Tibial nerve (tissue), 3 donors: ENCODE measurements at regions not wholly inside any gene's neighbourhood (a gene's known extent, or its start where the extent isn't known, plus 50 kb on each side); places are given as distances from the start of the nearest gene placed in this dataset.

Source experiments
- CTCF ChIP-seq, 5 experiments: fragments of 200-600 bp in 3 of 5; fragments of 450-650 bp in 2 of 5; sonication (generic) in 3 of 5; IDR thresholded peaks; one replicate each; pipeline ENCODE4 v1.5.1; 2016 to 2019; ENCODE audit warnings: antibody characterized with exemption in 5 of 5, mild to moderate bottlenecking in 3 of 5, moderate library complexity in 2 of 5
- POLR2A ChIP-seq, 2 donors: fragments of 450-650 bp; IDR thresholded peaks; one replicate each; pipeline ENCODE4 v1.6.1; 2017; ENCODE audit warnings: antibody characterized with exemption in 2 of 2, mild to moderate bottlenecking in 2 of 2, moderate library complexity in 2 of 2

GRCh38 chr11:10908215-10908951 lies 50.5 kb upstream of the ZBED5 start:
- TF ChIP-seq POLR2A (IDR thresholded peaks at IDR 0.05) = no peak
- no peak for TF ChIP-seq CTCF (IDR thresholded peaks at IDR 0.05)
